ENCODE measurements at regions not wholly inside any gene's neighbourhood (a gene's known extent, or its start where the extent isn't known, plus 50 kb on each side); places are given as distances from the start of the nearest gene placed in this dataset.
"Not testable (repeated sequence)": the region's sequence is repeated elsewhere in the genome, so short reads cannot be mapped to it uniquely, and the experiment has no call there.

- no peak for FAIRE-seq
- intact Hi-C loops (cut with micrococcal nuclease) = no loop called here
- H3K9me1 ChIP-seq (ENCODE audit: control insufficient read depth, insufficient read depth, low read length) = no peaks in the 10 kb centered on the region
- 6% methylated on average over 2 of the region's 2 CpGs for WGBS (ENCODE audit: insufficient coverage, low coverage, missing lambda C conversion rate)
- H3K4me3 ChIP-seq = no peak overlapping the region
- no peaks in the 10 kb centered on the region for H3K79me2 ChIP-seq (ENCODE audit: control insufficient read depth, insufficient read depth, low read length)
- no peaks in the 10 kb centered on the region for H3K36me3 ChIP-seq (ENCODE audit: control insufficient read depth, insufficient read depth, low read length)
- DNase-seq (ENCODE audit: extremely low read depth in 1 of 4, low spot score in 3 of 4) = no peak
- ChIA-PET POLR2A (interaction anchor here (0.6 kb wide), 1 partner anchor 303 kb away, joined by 4 read pairs; no protein-coding TSS in a partner anchor), CTCF (ENCODE audit: low intra/inter-chr PET ratio) (no interaction called here)
- no peak overlapping the region for H3K9ac ChIP-seq (ENCODE audit: insufficient read depth in 1 of 2, low read depth in 2 of 2, low read length in 2 of 2)
- no TSS peak for BruUV-seq (replicated peaks)
- H3K9me3 ChIP-seq (replicated peaks; ENCODE audit: control insufficient read depth, insufficient read depth, low read depth, low read length) = no peaks in the 10 kb centered on the region
- peaks cover 0 to 6% of the 10 kb centered on the region in 2 experiments; a peak in 2 of 5 replicates for H3K27me3 ChIP-seq (ENCODE audit: control insufficient read depth in 2 of 2, insufficient read depth in 2 of 2, low read length in 2 of 2)
- H3K4me2 ChIP-seq (ENCODE audit: insufficient read depth, low read length) = no peak overlapping the region
- H4K20me1 ChIP-seq (replicated peaks; ENCODE audit: control insufficient read depth, insufficient read depth, low read length) = no peaks in the 10 kb centered on the region
- in situ Hi-C loops (cut with MboI) = no loop called here
- no peak overlapping the region for H3K27ac ChIP-seq (ENCODE audit: extremely low read depth, low read depth, low read length)
- TF ChIP-seq TAF1 (IDR thresholded peaks at IDR 0.05; ENCODE audit: control insufficient read depth, extremely low read depth, insufficient read depth, low read length, severe bottlenecking) (no peak), RBM25 (IDR thresholded peaks at IDR 0.05; ENCODE audit: low read depth, low read length, severe bottlenecking) (no peak), DEAF1 (CRISPR knock-in tag; IDR thresholded peaks at IDR 0.05) (no peak), POU5F1 (IDR thresholded peaks at IDR 0.05; ENCODE audit: borderline replicate concordance, low read depth, low read length, partially characterized antibody) (no peak)
- H3K4me1 ChIP-seq (replicated peaks in 1 of 2; ENCODE audit: control insufficient read depth in 2 of 2, insufficient read depth in 2 of 2, low read length in 2 of 2) = no peaks in the 10 kb centered on the region
- no peak for ATAC-seq
- no peak overlapping the region for H2AFZ ChIP-seq (ENCODE audit: low read depth, low read length)
Observed at GRCh38 chr6:159627939-159628338, 65.1 kb downstream of the SOD2 start.

GRCh38 chr6:159626506-159626905 lies 66.5 kb downstream of the SOD2 start:
- H3K4me2 ChIP-seq (ENCODE audit: insufficient read depth, low read length); H3K79me2 ChIP-seq (ENCODE audit: control insufficient read depth, insufficient read depth, low read length); BruUV-seq (replicated peaks); H4K20me1 ChIP-seq (replicated peaks; ENCODE audit: control insufficient read depth, insufficient read depth, low read length); H3K9me3 ChIP-seq (replicated peaks; ENCODE audit: control insufficient read depth, insufficient read depth, low read depth, low read length); FAIRE-seq; H2AFZ ChIP-seq (ENCODE audit: low read depth, low read length); DNase-seq (ENCODE audit: extremely low read depth in 1 of 4, low spot score in 3 of 4); H3K4me1 ChIP-seq (replicated peaks in 1 of 2; ENCODE audit: control insufficient read depth in 2 of 2, insufficient read depth in 2 of 2, low read length in 2 of 2); H3K9me1 ChIP-seq (ENCODE audit: control insufficient read depth, insufficient read depth, low read length); in situ Hi-C loops (cut with MboI); H3K27ac ChIP-seq (ENCODE audit: extremely low read depth, low read depth, low read length); intact Hi-C loops (cut with micrococcal nuclease); H3K27me3 ChIP-seq (ENCODE audit: control insufficient read depth in 2 of 2, insufficient read depth in 2 of 2, low read length in 2 of 2); ATAC-seq; H3K4me3 ChIP-seq; H3K36me3 ChIP-seq (ENCODE audit: control insufficient read depth, insufficient read depth, low read length); H3K9ac ChIP-seq (ENCODE audit: insufficient read depth in 1 of 2, low read depth in 2 of 2, low read length in 2 of 2); CTCF ChIA-PET (ENCODE audit: low intra/inter-chr PET ratio): not testable (repeated sequence)
- POLR2A ChIA-PET = interaction anchor here (0.6 to 1.5 kb wide), 3 partner anchors 10 to 65 kb away, joined by 3 to 4 read pairs (median 3); no protein-coding TSS in a partner anchor
- 3% methylated on average over 5 of the region's 5 CpGs for WGBS (ENCODE audit: insufficient coverage, low coverage, missing lambda C conversion rate)

Measured in K562 (cell line).